ENCODE measurements at regions not wholly inside any gene's neighbourhood (a gene's known extent, or its start where the extent isn't known, plus 50 kb on each side); places are given as distances from the start of the nearest gene placed in this dataset.
"Not testable (repeated sequence)": the region's sequence is repeated elsewhere in the genome, so short reads cannot be mapped to it uniquely, and the experiment has no call there.

GRCh38 chr17:16865704-16866103, 106.2 kb downstream of the TNFRSF13B start:
- TF ChIP-seq CTCF (IDR thresholded peaks at IDR 0.05; ENCODE audit: extremely low read depth in 1 of 2, insufficient read depth in 1 of 2, low read depth in 1 of 2, low read length in 2 of 2); POLR2AphosphoS5 (IDR thresholded peaks at IDR 0.05; ENCODE audit: insufficient read depth, low read depth, low read length); MAX (IDR thresholded peaks at IDR 0.05; ENCODE audit: insufficient read depth, insufficient read length): not testable (repeated sequence)

Data from endothelial cell of umbilical vein (primary cell).